Bone marrow (tissue), 2 donors: ENCODE measurements at regions not wholly inside any gene's neighbourhood (a gene's known extent, or its start where the extent isn't known, plus 50 kb on each side); places are given as distances from the start of the nearest gene placed in this dataset.
"Not testable (repeated sequence)": the region's sequence is repeated elsewhere in the genome, so short reads cannot be mapped to it uniquely, and the experiment has no call there.

ENCODE experiments used
- DNase-seq, 2 donors: peaks; one replicate each; lab custom pipeline; 2025; lab: John Stamatoyannopoulos, UW

DNA sequence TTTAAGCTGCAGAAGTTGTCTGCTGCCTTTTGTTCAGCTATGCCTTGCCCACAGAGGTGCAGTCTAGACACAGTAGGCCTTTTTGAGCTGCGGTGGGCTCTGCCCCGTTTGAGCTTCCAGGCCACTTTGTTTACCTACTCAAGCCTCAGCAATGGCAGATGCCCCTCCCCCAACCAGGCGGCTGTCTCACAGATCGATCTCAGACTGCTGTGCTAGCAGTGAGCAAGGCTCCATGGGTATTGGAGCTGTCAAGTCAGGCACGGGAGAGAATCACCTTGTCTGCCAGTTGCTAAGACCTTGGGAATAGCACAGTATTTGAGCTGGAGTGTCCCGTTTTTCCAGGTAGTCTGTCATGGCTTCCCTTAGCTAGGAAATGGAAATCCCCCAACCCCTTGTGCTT is 587.8 kb upstream of the CLINT1 start:
- not testable (repeated sequence) for DNase-seq

DNA sequence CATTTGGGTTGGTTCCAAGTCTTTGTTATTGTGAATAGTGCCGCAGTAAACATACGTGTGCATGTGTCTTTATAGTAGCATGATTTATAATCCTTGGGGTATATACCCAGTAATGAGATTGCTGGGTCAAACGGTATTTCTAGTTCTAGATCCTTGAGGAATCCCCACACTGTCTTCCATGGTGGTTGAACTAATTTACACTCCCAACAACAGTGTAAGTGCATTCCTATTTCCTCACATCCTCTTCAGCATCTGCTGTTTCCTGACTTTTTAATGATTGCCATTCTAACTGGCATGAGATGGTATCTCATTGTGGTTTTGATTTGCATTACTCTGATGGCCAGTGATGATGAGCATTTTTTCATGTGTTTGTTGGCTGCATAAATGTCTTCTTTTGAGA is 580.3 kb upstream of the CLINT1 start:
- not testable (repeated sequence) for DNase-seq

DNA sequence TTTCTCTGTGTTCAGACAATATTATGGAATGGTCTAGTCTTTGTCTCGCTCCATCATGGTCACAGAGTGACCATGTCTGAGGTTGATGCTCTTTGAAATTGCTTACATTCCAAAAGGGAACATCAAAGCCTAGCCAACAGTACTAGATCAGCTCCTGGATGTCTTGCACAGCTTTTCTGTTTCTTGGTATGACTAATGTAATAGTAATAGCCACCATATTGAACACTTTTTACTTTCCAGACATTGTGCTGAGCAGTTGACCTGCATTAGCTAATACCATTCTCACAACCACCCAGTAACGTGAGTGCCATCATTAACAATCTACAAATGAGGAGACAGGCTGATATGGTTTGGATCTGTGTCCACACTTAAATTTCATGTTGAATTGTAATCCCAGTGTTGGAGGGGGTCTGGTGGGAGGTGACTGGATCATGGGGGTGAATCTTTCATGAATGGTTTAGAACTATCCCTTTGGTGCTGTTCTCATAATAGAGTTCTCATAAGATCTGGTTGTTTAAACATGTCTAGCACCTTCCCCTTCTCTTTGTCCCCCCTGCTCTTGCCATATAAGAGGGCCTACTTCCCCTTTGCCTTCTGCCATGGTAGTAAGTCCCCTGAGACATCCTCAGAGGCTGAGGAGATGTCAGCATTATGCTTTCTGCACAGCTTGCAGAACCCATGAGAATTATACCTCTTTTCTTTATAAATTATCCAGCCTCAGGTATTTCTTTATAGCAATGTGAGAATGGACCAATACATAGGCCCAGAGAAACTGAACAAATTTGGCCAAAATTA is 577.5 kb upstream of the CLINT1 start:
- no peak for DNase-seq

DNA sequence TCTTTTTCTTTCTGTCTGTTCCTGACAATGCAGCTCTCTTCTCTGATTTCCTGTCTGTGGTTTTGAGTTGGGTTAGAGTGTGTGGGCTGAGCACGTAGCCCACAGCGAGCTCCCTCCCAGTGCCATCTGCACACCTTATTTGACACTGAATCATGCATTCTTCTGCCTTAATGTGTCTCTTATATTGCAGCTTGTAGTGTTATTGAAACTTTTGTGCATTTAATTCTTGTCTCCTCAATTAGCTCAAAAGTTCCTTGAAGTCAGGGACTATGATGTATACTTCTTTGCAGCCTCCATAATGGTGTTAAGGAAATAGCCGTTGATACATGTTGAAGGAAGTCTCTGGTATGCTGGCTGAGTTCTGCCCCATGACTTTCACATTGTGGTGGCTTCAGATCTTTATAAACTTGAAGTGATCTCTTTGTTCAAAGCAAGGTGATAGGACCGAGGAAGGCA is 576.2 kb upstream of the CLINT1 start:
- DNase-seq: peak in 1 of 2 donors; percentile 39

DNA sequence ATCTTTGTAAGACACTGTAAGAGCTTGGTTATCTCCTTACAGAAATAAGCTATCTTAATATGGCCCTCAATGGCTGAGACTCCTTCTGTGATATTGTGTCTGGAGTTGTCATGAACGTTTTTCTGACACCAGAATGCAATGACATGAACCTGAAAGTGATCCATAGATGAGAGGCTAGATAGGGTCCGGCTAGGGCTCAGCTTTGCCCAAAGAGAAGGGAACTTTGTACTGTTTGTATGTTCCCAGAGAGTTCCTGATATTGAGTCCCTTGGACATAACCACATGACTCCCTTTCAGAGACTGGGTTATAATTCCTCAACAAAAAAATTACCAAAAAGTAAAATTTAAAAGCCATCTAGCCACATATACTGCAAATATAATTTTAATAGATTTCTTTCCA is 575.8 kb upstream of the CLINT1 start:
- DNase-seq: no peak

DNA sequence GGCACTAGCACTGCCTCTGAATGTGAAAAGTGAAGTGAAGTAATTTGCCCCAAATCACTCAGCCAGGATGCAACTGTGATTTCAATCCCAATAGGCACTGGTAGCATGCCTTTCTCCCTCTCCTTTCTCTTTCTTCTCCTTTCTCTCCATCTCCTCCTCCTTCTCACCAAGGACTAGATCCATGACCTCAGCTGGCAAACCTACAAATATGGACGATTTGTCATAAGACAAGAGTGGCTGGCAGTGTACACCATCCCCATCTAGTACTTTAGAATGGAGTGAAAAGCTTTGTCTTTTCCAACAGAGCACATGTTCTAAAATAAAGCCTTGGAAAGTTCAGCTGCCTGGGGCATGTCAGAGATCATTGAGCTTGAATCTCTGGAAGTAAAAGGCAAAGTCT is 574.7 kb upstream of the CLINT1 start:
- no peak for DNase-seq

DNA sequence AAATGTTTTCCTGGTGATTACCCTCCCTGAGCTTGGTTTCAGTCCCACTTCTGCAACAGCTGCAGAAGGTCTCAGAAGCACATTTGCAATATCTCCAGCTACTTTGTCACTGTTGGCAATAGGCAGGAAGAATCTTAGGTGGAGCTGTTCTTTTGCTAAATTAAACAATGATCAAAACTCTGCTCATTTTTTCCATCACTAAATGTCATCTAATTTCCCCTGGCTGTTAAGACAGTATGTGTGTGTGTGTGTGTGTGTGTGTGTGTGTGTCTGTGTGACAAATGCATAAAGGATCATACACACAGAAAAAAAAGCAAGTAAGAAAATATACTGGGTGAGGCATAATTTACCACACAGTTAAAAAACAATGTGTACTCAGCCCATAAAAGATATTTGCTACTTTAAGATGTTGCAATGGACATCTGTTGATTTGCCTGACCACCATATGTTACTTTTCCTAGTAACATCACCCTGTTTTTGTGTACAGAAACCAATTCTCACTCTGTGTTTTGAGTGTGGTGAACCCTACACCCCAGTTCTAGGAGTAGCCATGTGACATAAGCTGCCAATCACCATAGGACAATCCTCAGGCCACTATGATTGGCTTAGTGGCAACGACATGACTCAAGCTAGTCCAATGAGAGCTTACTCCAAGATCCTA is 572.6 kb upstream of the CLINT1 start:
- no peak for DNase-seq

DNA sequence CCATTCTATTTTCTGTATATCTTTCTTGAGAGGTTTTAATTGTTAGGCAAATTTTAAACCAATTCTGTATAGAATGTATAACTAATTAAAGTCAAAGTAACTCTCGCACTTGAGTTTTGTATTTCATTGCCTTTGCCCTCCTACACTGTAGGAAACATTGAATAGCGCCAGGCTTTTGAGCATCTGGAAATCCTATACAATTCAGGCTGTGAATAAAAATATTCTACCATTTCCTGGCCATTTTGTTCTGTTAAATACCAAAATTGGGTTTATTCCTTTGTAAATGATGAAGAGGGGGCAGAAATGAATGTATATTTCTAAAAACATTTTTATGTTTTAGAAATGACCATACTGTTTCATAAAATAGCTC is 571.8 kb upstream of the CLINT1 start:
- DNase-seq: no peak

DNA sequence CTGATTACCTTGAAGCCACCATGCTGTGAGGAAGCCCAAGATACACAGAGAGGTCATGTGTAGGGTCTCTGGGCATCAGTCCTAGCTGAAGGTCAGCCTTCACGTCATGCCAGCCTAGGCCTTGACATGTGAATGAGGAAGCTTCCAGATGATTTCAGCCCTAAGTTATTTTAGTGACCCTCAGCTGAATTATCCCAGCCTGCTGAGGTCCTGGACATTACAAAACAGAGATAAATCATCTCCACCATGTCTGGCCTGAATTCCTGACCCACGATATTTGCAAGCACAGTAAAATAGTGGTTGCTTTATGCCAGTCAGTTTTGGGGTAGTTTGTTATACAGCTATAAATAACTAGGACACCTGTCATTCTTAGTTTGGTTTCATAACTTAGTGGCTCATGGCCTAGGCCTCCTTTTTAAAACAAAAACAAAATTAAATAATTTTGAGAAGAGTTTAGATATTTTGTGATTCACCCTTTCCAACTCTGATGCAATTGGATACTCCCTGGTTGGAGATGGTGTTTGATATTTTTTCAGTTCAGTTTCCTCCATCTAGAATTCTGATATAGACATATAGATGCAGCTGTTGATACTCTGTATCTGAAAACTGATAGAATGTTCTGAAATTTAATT is 571.3 kb upstream of the CLINT1 start:
- DNase-seq: no peak

DNA sequence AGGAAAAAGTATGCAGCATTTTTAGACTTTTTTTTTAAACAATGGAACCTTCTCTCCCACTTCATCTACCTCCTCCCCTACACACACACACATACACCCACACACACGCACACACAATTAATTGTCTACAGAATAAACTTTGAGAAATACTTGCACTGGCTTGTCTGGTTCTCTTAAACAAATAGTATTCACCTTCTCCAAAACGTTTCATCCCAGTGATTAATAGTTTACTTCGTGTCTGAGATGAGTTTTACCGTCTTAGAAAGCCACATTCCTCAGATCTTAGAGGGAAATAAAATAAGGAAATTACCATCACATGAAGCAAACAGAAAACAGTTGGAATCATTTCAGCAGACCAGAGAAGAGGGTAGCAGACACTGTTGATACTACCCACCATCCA is 570.6 kb upstream of the CLINT1 start:
- DNase-seq: no peak

DNA sequence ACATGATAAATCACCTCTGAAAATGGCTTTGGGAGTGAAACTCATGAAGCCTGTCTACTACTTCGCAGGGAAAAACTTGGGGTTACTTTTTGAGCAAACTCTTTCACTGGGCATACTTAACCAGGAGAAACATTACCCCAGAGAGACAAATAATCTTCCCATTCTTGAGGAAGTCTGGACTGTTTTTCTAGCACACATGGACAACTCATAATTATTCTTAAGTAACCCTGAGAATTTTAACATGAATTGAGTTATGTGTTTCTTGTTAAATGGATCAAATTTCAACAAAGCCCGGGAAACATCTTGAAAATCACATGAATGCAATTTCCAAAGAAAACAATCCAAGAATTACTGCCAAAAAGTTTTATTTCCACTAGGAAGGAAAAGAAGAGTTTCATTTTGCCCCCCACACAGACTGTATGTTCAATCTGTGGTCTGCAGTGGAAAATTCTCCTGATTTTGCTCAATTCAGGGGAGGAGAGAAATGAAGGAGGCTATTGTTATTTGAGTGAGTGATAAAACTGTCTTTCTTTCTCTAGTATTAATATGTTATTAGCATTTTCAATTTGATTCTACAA is 564.8 kb upstream of the CLINT1 start:
- no peak for DNase-seq

DNA sequence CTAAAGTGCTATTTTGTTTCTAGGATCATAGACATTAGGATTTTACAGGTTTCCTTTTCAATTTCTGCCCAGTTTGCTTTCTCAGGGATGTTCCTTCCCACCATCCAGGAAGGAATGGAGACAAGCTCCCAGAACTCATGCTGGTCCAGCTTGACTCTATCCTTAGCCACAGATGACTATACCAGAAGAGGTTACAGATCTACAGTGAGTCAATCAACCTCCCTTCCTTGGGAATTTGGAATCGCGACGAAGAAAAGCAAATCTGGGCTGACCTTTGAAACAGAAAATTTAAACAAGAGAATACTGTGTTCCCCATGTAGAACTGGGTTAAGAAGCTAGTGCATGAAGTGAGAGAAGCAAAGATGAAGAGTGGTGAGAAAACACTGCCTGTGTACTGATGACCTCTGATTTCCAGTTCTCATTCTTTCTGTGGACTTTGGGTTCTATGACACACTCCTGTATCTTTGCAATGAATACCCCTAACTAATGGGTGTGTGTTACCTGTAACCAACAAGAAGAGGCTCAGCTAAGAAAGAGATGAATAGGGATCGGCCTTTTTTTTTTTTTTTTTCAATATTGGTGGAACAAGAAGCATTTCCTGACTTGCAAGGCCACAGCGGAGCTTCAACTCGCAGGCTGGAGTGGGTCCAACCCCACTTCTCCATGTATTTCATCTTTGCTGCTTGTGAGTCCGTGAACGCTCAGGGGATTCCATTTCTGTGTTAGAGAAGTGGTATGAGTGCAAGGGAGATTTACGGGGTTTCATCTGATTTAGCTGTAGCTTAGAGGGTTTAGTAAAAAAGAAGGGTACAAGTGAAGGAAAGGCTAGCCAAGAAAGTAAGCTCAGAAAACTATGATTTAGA is 563.9 kb upstream of the CLINT1 start:
- DNase-seq: no peak

DNA sequence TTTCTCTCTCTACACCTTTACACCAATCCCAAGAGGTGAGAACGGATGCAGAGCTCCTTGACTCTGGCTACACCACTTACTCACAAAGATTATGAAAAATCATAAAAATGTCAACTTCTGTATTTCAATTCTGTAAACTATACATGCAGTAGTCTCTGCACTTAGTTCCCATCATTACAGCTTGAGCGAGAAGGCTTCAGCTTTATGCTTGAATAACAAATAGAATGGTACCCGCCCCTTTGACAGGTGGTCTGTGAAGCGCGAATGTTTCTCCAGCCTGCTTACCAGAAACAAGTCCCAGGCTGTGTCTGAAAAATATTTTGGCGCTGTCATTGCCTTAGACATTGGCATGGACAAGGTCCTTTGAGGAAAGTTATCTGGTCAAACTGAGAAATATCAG is 562.4 kb upstream of the CLINT1 start:
- no peak for DNase-seq

DNA sequence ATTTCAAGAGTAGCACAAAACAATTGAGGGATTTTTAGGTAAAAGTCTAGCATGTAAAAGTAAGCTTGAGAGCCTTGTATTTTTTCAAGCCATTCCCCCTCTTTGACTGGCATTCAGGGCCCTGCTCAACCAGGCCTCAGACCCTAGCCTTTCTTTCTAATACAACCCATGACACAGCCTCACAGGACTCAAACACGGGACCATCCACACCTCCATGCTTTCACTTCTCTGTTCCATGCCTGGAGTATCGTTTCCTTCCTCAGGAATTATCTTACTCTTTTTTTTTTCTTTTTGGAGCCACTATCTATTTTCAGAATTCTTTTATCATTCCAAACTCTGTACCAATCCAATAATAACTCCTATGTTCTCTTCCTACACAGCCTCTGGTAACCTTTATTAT is 560.2 kb upstream of the CLINT1 start:
- no peak for DNase-seq

DNA sequence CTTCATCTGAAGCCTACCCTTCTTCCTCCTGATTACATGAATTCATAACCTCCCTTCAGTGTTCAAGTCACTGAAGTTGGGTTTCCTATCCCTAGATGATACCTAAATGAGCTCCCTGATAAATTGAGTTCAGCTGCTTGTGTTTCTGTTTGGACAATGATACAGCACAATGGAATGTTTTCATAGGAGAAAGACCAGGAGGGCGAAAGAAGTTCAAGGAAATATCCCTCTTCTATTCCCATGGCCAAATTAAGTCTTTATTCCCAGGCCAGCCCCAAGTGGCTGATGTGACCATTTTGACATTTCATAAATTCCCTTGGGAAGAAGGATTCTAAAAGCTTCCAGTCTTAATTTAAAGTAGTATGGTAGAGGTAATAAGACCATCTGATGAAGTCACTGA is 555.8 kb upstream of the CLINT1 start:
- no peak for DNase-seq

DNA sequence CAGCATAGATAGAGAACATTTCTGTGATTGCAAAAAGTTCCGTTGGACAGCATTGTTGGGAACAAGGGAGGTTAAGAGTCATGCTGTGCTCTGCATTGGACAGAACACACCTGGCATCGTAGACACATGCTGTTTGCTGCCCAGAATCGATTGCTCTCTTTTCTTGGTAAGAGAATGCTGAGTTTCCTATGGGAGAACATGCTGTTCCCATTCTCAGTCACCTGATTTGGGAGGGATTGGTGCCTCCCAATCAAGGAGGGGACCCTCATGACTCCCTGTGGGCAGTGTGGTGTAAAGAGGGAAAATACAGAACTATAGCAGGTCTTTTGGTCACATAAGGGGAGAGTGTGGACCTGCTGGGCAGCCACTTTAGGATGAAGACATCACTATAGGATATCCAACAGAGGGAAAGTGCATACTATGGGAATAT is 555.4 kb upstream of the CLINT1 start:
- DNase-seq: no peak

DNA sequence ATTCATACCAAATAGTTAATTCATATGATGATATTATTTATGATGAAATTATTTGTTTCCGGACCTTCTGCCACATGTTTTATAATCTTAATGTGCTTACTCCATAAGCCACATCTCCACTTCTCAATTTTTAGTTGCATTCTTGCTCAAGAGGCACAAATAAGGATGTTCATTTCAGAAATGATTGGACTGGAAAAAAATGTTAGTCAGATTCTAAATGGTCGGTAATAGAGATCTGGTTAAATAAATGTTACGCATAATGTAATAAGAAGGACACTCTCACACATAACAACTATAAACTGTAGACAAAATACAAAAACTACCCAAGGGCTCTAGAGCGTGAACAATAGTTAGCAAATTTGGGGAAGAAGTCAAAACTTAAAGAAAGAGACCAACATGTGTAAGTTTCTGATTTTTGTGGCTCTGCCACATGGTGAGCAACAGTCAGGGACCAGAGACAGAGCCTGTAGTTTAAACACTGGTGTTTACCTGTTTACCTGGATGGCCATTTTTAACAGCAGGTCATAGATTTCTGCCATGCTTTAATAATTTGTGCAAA is 554.3 kb upstream of the CLINT1 start:
- no peak for DNase-seq

DNA sequence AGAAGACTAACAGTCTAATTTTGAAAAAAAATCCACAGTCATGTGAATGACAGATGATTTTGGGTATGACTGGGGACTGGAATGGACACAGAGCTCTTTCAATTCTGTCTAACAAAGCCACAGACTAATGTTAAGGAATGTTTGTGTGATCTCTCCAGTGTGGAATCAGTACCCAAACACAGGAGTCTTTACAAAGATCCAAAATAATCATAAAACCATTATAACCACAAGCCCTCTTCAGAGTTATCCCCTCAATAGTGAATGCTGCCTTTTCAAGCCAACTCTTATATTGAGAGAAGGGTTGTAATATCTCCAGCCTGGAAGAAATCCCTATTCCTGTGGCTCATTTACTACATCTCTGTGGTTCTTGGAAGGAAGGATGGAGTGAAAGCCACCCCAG is 552.0 kb upstream of the CLINT1 start:
- DNase-seq: no peak

DNA sequence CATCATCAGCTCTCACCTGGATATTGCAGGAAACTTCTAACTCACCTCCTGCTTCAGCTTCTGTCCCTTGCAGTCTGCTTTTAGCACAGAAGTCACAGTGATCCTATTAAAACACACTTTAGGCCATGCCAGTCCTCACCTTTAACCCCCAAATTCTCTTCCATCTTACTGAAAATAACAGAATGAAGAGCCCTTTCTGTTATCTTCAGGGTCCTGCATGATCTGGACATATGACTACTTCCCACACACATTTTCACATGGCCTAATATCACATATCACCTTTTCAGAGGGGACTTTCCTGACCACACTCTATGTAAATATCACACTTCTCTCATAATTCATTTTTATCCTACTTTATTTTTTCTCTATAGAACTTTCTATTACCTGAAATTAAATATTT is 550.6 kb upstream of the CLINT1 start:
- DNase-seq: no peak

DNA sequence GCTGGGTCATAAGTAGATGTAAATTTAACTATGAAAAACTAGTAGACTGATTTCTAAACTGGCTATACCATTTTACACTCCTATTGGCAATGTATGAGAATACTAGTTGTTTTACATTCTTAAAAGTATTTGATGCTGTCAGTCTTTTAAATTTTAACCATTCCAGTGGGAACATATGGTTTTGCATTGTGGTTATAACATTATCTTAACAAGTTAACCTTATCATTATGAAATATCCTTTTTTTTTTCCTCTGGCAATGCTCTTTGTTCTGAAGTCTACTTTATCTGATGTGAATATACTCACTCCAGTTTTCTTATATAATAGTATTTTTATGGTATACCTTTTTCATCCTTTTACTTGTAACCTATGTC is 548.9 kb upstream of the CLINT1 start:
- DNase-seq: no peak
